T-helper 17 cell (primary cell): ENCODE measurements at regions not wholly inside any gene's neighbourhood (a gene's known extent, or its start where the extent isn't known, plus 50 kb on each side); places are given as distances from the start of the nearest gene placed in this dataset.
"Not testable (repeated sequence)": the region's sequence is repeated elsewhere in the genome, so short reads cannot be mapped to it uniquely, and the experiment has no call there.

Experiments
- ATAC-seq: fragments of 150-1000 bp; cut with Tn5 transposase; 2 replicates; pipeline ENCODE4 v1.10.0; 2021; ENCODE audit warnings: mild to moderate bottlenecking, moderate library complexity
- DNase-seq, 3 donors: peaks; one replicate each; pipeline versions ENCODE4 v3.0.0 to v3.0.0-alpha.2; 2020 to 2021
- H3K9me3 ChIP-seq: one replicate; pipeline ENCODE4 v1.7.0; 2013; ENCODE audit warnings: low read length, mild to moderate bottlenecking; ENCODE audit not compliant: control insufficient read depth, poor library complexity, severe bottlenecking
- H3K27ac Mint-ChIP-seq: one replicate; pipeline ENCODE4 v1.8.0; 2022; ENCODE audit warnings: mild to moderate bottlenecking, moderate library complexity, mixed read lengths
- H3K27me3 Mint-ChIP-seq: one replicate; pipeline ENCODE4 v1.8.0; 2022; ENCODE audit warnings: mixed read lengths
- H3K36me3 Mint-ChIP-seq: one replicate; pipeline ENCODE4 v1.8.0; 2022; ENCODE audit warnings: low read depth, mixed read lengths
- H3K4me1 Mint-ChIP-seq: one replicate; pipeline ENCODE4 v1.8.0; 2022; ENCODE audit warnings: mild to moderate bottlenecking, mixed read lengths
- H3K4me3 Mint-ChIP-seq: one replicate; pipeline ENCODE4 v1.8.0; 2022; ENCODE audit warnings: mild to moderate bottlenecking, moderate library complexity, mixed read lengths

- no peak overlapping the region for H3K27ac Mint-ChIP-seq
- peaks cover 5% of the 10 kb centered on the region for H3K4me1 Mint-ChIP-seq
- H3K9me3 ChIP-seq: no peaks in the 10 kb centered on the region
- no peak for DNase-seq
- peaks cover 5% of the 10 kb centered on the region for H3K36me3 Mint-ChIP-seq
- H3K4me3 Mint-ChIP-seq: no peak overlapping the region
- no peak for ATAC-seq
- H3K27me3 Mint-ChIP-seq: peaks cover 6% of the 10 kb centered on the region
Measured at GRCh38 chr3:101131767-101132166, 138.5 kb upstream of the ABI3BP start.

GRCh38 chr3:101128786-101129185, 135.6 kb upstream of the ABI3BP start:
- Mint-ChIP-seq H3K4me1 (peaks cover 5% of the 10 kb centered on the region), H3K27me3 (peaks cover 12% of the 10 kb centered on the region), H3K27ac (no peak overlapping the region), H3K4me3 (no peak overlapping the region), H3K36me3 (peaks cover 5% of the 10 kb centered on the region)
- no peak for DNase-seq
- no peaks in the 10 kb centered on the region for H3K9me3 ChIP-seq
- ATAC-seq: no peak

GRCh38 chr3:101128001-101128400, 134.8 kb upstream of the ABI3BP start:
- Mint-ChIP-seq H3K27ac (no peak overlapping the region), H3K4me1 (no peaks in the 10 kb centered on the region), H3K4me3 (no peak overlapping the region), H3K27me3 (peaks cover 13% of the 10 kb centered on the region), H3K36me3 (peaks cover 3% of the 10 kb centered on the region)
- ATAC-seq: no peak
- no peak for DNase-seq
- H3K9me3 ChIP-seq: no peaks in the 10 kb centered on the region

GRCh38 chr3:101124125-101124524, 130.9 kb upstream of the ABI3BP start:
- no peak for DNase-seq
- peaks cover 30% of the 10 kb centered on the region for H3K27me3 Mint-ChIP-seq
- ATAC-seq: no peak
- no peaks in the 10 kb centered on the region for H3K4me1 Mint-ChIP-seq
- no peak overlapping the region for H3K4me3 Mint-ChIP-seq
- no peak overlapping the region for H3K27ac Mint-ChIP-seq
- no peaks in the 10 kb centered on the region for H3K36me3 Mint-ChIP-seq
- H3K9me3 ChIP-seq: no peaks in the 10 kb centered on the region

GRCh38 chr3:101123081-101123480, 129.9 kb upstream of the ABI3BP start:
- Mint-ChIP-seq H3K4me1 (no peaks in the 10 kb centered on the region), H3K27me3 (peaks cover 30% of the 10 kb centered on the region), H3K27ac (no peak overlapping the region), H3K4me3 (no peak overlapping the region), H3K36me3 (no peaks in the 10 kb centered on the region)
- DNase-seq (no peak), ATAC-seq (no peak)
- H3K9me3 ChIP-seq: no peaks in the 10 kb centered on the region

GRCh38 chr3:101122681-101123080, 129.5 kb upstream of the ABI3BP start:
- Mint-ChIP-seq H3K4me1 (no peaks in the 10 kb centered on the region), H3K27me3 (peaks cover 29% of the 10 kb centered on the region), H3K36me3 (no peaks in the 10 kb centered on the region), H3K27ac (no peak overlapping the region), H3K4me3 (no peak overlapping the region)
- H3K9me3 ChIP-seq: no peaks in the 10 kb centered on the region
- no peak for ATAC-seq
- no peak for DNase-seq

- DNase-seq (no peak), ATAC-seq (no peak)
- Mint-ChIP-seq H3K4me1 (no peaks in the 10 kb centered on the region), H3K27ac (no peak overlapping the region), H3K4me3 (no peak overlapping the region), H3K27me3 (peaks cover 21% of the 10 kb centered on the region), H3K36me3 (no peaks in the 10 kb centered on the region)
- no peaks in the 10 kb centered on the region for H3K9me3 ChIP-seq
Measured at GRCh38 chr3:101120039-101120438, 126.8 kb upstream of the ABI3BP start.

GRCh38 chr3:101119535-101119934, 126.3 kb upstream of the ABI3BP start:
- no peaks in the 10 kb centered on the region for H3K9me3 ChIP-seq
- Mint-ChIP-seq H3K27ac (no peak overlapping the region), H3K4me1 (no peaks in the 10 kb centered on the region), H3K27me3 (peaks cover 19% of the 10 kb centered on the region), H3K4me3 (no peak overlapping the region), H3K36me3 (no peaks in the 10 kb centered on the region)
- DNase-seq: no peak
- no peak for ATAC-seq

GRCh38 chr3:101117980-101118379, 124.8 kb upstream of the ABI3BP start:
- H3K36me3 Mint-ChIP-seq: no peaks in the 10 kb centered on the region
- peaks cover 18% of the 10 kb centered on the region for H3K27me3 Mint-ChIP-seq
- no peak overlapping the region for H3K27ac Mint-ChIP-seq
- no peak for DNase-seq
- H3K9me3 ChIP-seq: no peaks in the 10 kb centered on the region
- H3K4me3 Mint-ChIP-seq: no peak overlapping the region
- no peaks in the 10 kb centered on the region for H3K4me1 Mint-ChIP-seq
- ATAC-seq: no peak

- H3K36me3 Mint-ChIP-seq: no peaks in the 10 kb centered on the region
- H3K27me3 Mint-ChIP-seq: peaks cover 14% of the 10 kb centered on the region
- H3K4me1 Mint-ChIP-seq: no peaks in the 10 kb centered on the region
- H3K9me3 ChIP-seq: no peaks in the 10 kb centered on the region
- no peak for DNase-seq
- H3K27ac Mint-ChIP-seq: no peak overlapping the region
- H3K4me3 Mint-ChIP-seq: no peak overlapping the region
- ATAC-seq: no peak
Measured at GRCh38 chr3:101117465-101117864, 124.2 kb upstream of the ABI3BP start.

GRCh38 chr3:101110295-101110694, 117.1 kb upstream of the ABI3BP start:
- H3K4me3 Mint-ChIP-seq, H3K9me3 ChIP-seq, H3K27ac Mint-ChIP-seq, H3K4me1 Mint-ChIP-seq, H3K36me3 Mint-ChIP-seq, H3K27me3 Mint-ChIP-seq, DNase-seq, ATAC-seq: not testable (repeated sequence)

- no peak for DNase-seq
- Mint-ChIP-seq H3K36me3 (no peaks in the 10 kb centered on the region), H3K4me1 (no peaks in the 10 kb centered on the region), H3K4me3 (no peak overlapping the region), H3K27ac (no peak overlapping the region), H3K27me3 (peaks cover 32% of the 10 kb centered on the region)
- no peak for ATAC-seq
- no peaks in the 10 kb centered on the region for H3K9me3 ChIP-seq
Measured at GRCh38 chr3:101104321-101104720, 111.1 kb upstream of the ABI3BP start.

GRCh38 chr3:101102678-101103296, 109.6 kb upstream of the ABI3BP start:
- Mint-ChIP-seq H3K27me3 (peaks cover 41% of the 10 kb centered on the region), H3K4me1 (no peaks in the 10 kb centered on the region), H3K27ac (no peak overlapping the region), H3K36me3 (peaks cover 3% of the 10 kb centered on the region), H3K4me3 (no peak overlapping the region)
- ATAC-seq (no peak), DNase-seq (no peak)
- H3K9me3 ChIP-seq: no peaks in the 10 kb centered on the region

- no peak overlapping the region for H3K27ac Mint-ChIP-seq
Measured at GRCh38 chr3:101100361-101101009, 107.3 kb upstream of the ABI3BP start.

More at GRCh38 chr3:101100361-101101009, 107.3 kb upstream of the ABI3BP start:
- no peaks in the 10 kb centered on the region for H3K9me3 ChIP-seq
- no peak overlapping the region for H3K4me3 Mint-ChIP-seq
- H3K4me1 Mint-ChIP-seq: no peaks in the 10 kb centered on the region
- ATAC-seq (no peak), DNase-seq (no peak)
- H3K36me3 Mint-ChIP-seq: peaks cover 3% of the 10 kb centered on the region
- H3K27me3 Mint-ChIP-seq: peaks cover 35% of the 10 kb centered on the region
